SU-DHL-6 (cell line): ENCODE measurements at regions not wholly inside any gene's neighbourhood (a gene's known extent, or its start where the extent isn't known, plus 50 kb on each side); places are given as distances from the start of the nearest gene placed in this dataset.

ENCODE experiments used
- H2AFZ ChIP-seq: fragments of 200-600 bp; sonication (generic); 2 replicates; pipeline ENCODE4 v1.6.1; 2014; ENCODE audit warnings: low read depth, mild to moderate bottlenecking, moderate library complexity, mixed read lengths, antibody characterized with exemption, low read length; ENCODE audit not compliant: severe bottlenecking
- H3F3A ChIP-seq: fragments of 200-600 bp; shearing (Covaris generic); 2 replicates; pipeline ENCODE4 v1.6.0; 2016; ENCODE audit warnings: antibody characterized with exemption, mild to moderate bottlenecking; ENCODE audit not compliant: insufficient read depth
- H3K27ac ChIP-seq: fragments of 200-600 bp; sonication (generic); 2 replicates; pipeline ENCODE4 v1.5.1; 2016; ENCODE audit warnings: low read depth, mild to moderate bottlenecking, low read length, moderate library complexity, mixed read lengths
- H3K27me3 ChIP-seq: fragments of 200-600 bp; sonication (generic), shearing (Covaris generic); 2 replicates; pipeline ENCODE4 v1.6.0; 2014; ENCODE audit warnings: mild to moderate bottlenecking, low read length
- H3K36me3 ChIP-seq: fragments of 200-600 bp; sonication (generic); 2 replicates; pipeline ENCODE4 v1.6.1; 2014; ENCODE audit warnings: mild to moderate bottlenecking, low read length, mixed read lengths
- H3K4me2 ChIP-seq: fragments of 300-600, 200-600 bp; shearing (Covaris generic), sonication (generic); 2 replicates; pipeline ENCODE4 v1.6.0; 2014; ENCODE audit warnings: low read length, low read depth, mild to moderate bottlenecking; ENCODE audit not compliant: poor library complexity, severe bottlenecking
- H3K4me3 ChIP-seq: fragments of 200-600 bp; sonication (generic); 2 replicates; pipeline ENCODE4 v1.5.1; 2014; ENCODE audit warnings: antibody characterized with exemption, low read length, mild to moderate bottlenecking, mixed read lengths; ENCODE audit not compliant: insufficient read depth, poor library complexity, severe bottlenecking
- H3K79me2 ChIP-seq: fragments of 200-600 bp; sonication (generic); 2 replicates; pipeline ENCODE4 v1.6.1; 2014; ENCODE audit warnings: mild to moderate bottlenecking, low read length, moderate library complexity; ENCODE audit not compliant: insufficient read depth
- H3K9ac ChIP-seq: fragments of 200-600 bp; sonication (generic); 2 replicates; pipeline ENCODE4 v1.7.0; 2014; ENCODE audit warnings: mild to moderate bottlenecking, low read length
- H3K9me2 ChIP-seq: fragments of 200-600 bp; sonication (generic); replicated peaks from 2 replicates; pipeline ENCODE4 v1.6.1; 2014; ENCODE audit warnings: low read length; ENCODE audit not compliant: insufficient read depth
- H3K9me3 ChIP-seq: fragments of 200-600 bp; sonication (generic); 2 replicates; pipeline ENCODE4 v1.6.1; 2014; ENCODE audit warnings: low read length, mixed read lengths; ENCODE audit not compliant: insufficient read depth
- H4K20me1 ChIP-seq: fragments of 200-600 bp; sonication (generic); 2 replicates; pipeline ENCODE4 v1.6.1; 2014; ENCODE audit warnings: low read depth, mild to moderate bottlenecking, antibody characterized with exemption, low read length, moderate library complexity, mixed read lengths
- EZH2phosphoT487 ChIP-seq: fragments of 200-600 bp; sonication (generic), shearing (Covaris generic); conservative IDR thresholded peaks from 2 replicates; pipeline ENCODE4 v1.6.1; 2018; ENCODE audit warnings: mild to moderate bottlenecking, antibody characterized with exemption, low read length, moderate library complexity, mixed read lengths
- TF ChIP-seq, protein P1 (sequence below): fragments of 200-600 bp; sonication (generic); IDR thresholded peaks from one replicate; pipeline ENCODE4 v1.5.1; 2017; ENCODE audit warnings: antibody characterized with exemption, mild to moderate bottlenecking, low read length, moderate library complexity; ENCODE audit not compliant: insufficient read depth, poor library complexity, severe bottlenecking

DNA sequence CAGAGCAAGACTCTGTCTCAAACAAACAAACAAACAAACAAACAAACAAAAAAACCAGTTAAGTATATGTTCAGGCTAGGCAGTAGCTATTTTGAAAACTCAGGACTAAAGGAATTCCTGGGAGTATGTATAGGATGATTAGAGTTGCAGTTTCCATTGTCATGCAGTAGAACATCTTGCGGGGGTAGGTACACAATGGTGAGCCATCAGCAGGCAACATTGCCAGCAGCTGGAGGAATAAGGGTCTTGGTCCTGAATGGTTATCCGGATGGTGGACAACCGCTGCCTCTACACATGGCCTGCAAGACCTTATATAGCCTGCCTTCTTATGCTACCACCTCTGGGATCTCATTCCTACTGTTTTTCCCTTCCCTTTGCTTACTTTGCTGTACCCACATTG is 297.5 kb downstream of the SOX4 start:
- no peaks in the 10 kb centered on the region for H3K79me2 ChIP-seq
- no peak overlapping the region for H3K4me2 ChIP-seq
- no peaks in the 10 kb centered on the region for H4K20me1 ChIP-seq
- H3K27me3 ChIP-seq = 0 out of 2 replicates have a peak, but pooled peaks cover 3% of the 10 kb centered on the region
- no peak overlapping the region for H2AFZ ChIP-seq
- H3K9ac ChIP-seq = no peak overlapping the region
- H3K27ac ChIP-seq = no peak overlapping the region
- no peak overlapping the region for H3K4me3 ChIP-seq
- TF ChIP-seq, protein P1, sequence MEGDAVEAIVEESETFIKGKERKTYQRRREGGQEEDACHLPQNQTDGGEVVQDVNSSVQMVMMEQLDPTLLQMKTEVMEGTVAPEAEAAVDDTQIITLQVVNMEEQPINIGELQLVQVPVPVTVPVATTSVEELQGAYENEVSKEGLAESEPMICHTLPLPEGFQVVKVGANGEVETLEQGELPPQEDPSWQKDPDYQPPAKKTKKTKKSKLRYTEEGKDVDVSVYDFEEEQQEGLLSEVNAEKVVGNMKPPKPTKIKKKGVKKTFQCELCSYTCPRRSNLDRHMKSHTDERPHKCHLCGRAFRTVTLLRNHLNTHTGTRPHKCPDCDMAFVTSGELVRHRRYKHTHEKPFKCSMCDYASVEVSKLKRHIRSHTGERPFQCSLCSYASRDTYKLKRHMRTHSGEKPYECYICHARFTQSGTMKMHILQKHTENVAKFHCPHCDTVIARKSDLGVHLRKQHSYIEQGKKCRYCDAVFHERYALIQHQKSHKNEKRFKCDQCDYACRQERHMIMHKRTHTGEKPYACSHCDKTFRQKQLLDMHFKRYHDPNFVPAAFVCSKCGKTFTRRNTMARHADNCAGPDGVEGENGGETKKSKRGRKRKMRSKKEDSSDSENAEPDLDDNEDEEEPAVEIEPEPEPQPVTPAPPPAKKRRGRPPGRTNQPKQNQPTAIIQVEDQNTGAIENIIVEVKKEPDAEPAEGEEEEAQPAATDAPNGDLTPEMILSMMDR = no peak
- no peak for TF ChIP-seq EZH2phosphoT487
- H3F3A ChIP-seq = no peaks in the 10 kb centered on the region
- H3K9me2 ChIP-seq = no peaks in the 10 kb centered on the region
- no peaks in the 10 kb centered on the region for H3K9me3 ChIP-seq
- no peaks in the 10 kb centered on the region for H3K36me3 ChIP-seq

DNA sequence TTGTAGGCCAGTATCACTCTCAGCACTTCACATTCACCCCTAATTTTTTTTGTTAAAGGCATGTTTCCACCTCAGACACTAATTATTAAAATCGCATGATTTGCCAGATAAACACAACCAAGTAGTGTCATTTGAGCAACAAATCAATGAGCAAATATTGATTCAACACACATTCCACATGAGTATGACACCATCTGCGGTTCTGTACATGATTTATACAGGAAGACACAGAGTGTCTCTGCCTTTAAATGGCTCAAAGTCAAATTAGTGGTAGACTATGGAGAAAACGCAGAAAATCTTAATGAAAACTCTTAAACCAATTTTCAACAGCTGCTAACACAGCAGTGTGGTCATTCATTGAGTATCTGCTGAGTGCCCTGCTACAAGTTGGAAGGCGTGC is 300.2 kb downstream of the SOX4 start:
- TF ChIP-seq, protein P1 = no peak
- TF ChIP-seq EZH2phosphoT487 = no peak
- no peaks in the 10 kb centered on the region for H3K36me3 ChIP-seq
- no peaks in the 10 kb centered on the region for H3K79me2 ChIP-seq
- H3K27me3 ChIP-seq = 0 out of 2 replicates have a peak, but pooled peaks cover 3% of the 10 kb centered on the region
- H4K20me1 ChIP-seq = no peaks in the 10 kb centered on the region
- no peak overlapping the region for H3K27ac ChIP-seq
- H3F3A ChIP-seq = no peaks in the 10 kb centered on the region
- H3K9me3 ChIP-seq = no peaks in the 10 kb centered on the region
- no peak overlapping the region for H2AFZ ChIP-seq
- H3K4me2 ChIP-seq = no peak overlapping the region
- H3K4me3 ChIP-seq = no peak overlapping the region
- H3K9me2 ChIP-seq = no peaks in the 10 kb centered on the region
- H3K9ac ChIP-seq = no peak overlapping the region

DNA sequence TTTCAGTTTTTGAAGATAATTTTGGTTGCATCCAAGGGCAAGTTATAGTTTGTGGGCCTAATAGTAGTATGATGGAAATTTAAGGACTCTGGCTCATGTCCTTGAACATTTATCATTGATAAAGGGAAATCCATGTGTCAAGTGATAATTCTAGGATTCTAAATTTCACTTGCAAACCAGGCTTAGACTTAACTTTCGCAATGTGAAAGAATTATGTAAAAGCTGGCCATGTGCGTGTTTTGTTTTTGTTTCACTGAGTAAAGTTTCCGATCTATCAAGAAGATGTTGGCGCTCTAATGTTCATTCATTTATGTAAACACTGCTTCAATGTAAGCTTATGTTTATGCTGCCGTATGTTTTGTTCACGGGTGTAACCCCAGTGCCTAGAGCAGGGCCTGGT is 302.0 kb downstream of the SOX4 start:
- TF ChIP-seq, protein P1 = no peak
- no peak for TF ChIP-seq EZH2phosphoT487
- Histone ChIP-seq H3K9me3 (no peaks in the 10 kb centered on the region), H3K79me2 (no peaks in the 10 kb centered on the region), H3K27ac (no peak overlapping the region), H3K27me3 (0 out of 2 replicates have a peak, but pooled peaks cover 3% of the 10 kb centered on the region), H3K9me2 (no peaks in the 10 kb centered on the region), H2AFZ (no peak overlapping the region), H3K4me2 (no peak overlapping the region), H3K9ac (no peak overlapping the region), H3K4me3 (no peak overlapping the region), H3F3A (no peaks in the 10 kb centered on the region), H4K20me1 (no peaks in the 10 kb centered on the region), H3K36me3 (no peaks in the 10 kb centered on the region)
